ENCODE measurements at regions not wholly inside any gene's neighbourhood (a gene's known extent, or its start where the extent isn't known, plus 50 kb on each side); places are given as distances from the start of the nearest gene placed in this dataset.
"Not testable (repeated sequence)": the region's sequence is repeated elsewhere in the genome, so short reads cannot be mapped to it uniquely, and the experiment has no call there.

DNA sequence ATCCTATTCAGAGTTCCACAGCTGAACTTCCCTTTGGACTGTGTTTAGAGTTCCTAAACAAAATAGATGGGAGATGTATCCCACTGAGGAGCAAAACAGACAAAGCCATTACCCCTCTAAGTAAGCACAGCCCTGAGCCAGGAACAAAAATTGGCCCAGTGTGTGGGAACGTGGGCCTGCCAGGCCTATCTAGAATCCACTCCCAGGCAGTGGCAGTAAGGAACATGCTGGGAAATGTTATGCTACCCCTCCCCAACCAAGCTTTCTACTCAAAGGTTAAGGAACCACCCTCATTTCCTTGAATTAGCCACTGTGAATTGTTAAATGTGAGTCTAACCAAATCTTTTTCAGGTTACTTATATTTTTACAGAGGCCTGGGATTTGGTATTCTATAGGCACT is 405.1 kb upstream of the PTGER4 start:
- no peak for DNase-seq

DNA sequence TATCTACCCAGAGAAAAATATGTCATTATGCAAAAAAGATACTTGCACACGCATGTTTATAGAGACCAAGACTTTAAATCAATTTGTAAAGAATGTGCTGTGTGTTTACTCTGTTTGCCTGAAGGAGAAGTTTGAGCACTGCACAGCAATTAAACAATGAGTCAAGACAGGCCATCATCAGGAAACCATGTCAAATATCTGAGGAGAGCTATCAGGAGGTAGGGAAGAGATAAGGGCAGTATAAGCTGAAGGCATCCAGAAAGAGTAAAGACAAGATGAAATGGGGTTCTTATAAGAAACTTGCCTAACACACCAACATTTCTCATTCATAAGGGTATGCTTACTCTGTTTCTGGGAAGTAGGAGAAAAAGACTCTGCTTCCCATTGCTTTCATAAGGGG is 405.8 kb upstream of the PTGER4 start:
- DNase-seq = no peak

GRCh38 chr5:40271476-40271875 is 408.2 kb upstream of the PTGER4 start:
- DNase-seq = no peak

DNA sequence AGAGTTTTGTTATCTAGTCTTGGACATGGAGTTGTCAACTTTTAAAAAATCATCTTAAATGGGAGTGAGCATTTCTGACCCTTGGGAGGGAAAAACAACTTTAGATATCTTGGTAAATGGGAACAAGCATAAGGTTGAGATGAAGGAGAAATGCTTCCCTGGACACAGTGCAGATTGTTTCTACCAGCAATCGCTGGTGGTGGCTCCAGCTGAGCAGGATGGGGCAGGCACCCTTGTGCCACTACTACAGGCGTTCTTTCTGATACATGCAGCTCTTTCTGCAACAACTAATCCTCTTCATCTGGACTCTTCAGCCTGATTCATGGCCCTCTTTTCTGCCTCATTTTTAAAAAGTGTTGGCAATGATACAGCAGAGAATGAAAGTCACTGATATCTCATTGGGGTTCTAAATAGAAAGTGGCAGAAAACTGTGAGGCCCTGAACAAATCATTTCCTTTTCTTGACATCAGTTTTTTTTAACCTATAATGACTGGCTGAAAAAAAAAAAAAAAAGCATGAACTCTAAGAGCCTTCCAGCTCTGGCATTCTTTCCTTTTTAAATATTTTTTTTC is 409.4 kb upstream of the PTGER4 start:
- DNase-seq = no peak

- no peak for DNase-seq
These were observed 411.6 kb upstream of the PTGER4 start for GRCh38 chr5:40268088-40268487.

GRCh38 chr5:40266952-40267351 is 412.8 kb upstream of the PTGER4 start:
- DNase-seq = no peak

GRCh38 chr5:40261984-40262383 is 417.7 kb upstream of the PTGER4 start:
- no peak for DNase-seq

GRCh38 chr5:40260361-40260760 is 419.4 kb upstream of the PTGER4 start:
- no peak for DNase-seq

- DNase-seq = no peak
These were observed 421.5 kb upstream of the PTGER4 start for GRCh38 chr5:40258222-40258621.

DNA sequence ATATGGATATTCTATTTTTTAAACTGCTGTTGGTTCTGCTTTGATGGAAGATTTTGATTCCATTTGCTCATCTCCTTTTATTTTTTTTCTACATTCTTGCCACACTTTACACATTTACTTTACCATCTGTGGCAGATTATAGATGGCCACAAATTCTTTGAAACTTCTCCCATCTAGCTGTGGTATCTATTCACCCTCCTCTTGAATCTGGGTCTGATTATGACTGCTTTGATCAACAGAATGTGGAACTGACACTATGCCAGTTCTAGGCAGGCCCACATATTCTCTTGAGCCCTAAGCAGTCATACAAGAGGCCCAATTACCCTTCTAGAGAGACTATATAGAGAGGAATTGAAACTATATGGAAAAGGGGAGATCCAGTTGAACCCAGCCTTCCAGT is 439.0 kb upstream of the PTGER4 start:
- no peak for DNase-seq

- no peak for DNase-seq
These were observed 439.6 kb upstream of the PTGER4 start for GRCh38 chr5:40240111-40240510.

DNA sequence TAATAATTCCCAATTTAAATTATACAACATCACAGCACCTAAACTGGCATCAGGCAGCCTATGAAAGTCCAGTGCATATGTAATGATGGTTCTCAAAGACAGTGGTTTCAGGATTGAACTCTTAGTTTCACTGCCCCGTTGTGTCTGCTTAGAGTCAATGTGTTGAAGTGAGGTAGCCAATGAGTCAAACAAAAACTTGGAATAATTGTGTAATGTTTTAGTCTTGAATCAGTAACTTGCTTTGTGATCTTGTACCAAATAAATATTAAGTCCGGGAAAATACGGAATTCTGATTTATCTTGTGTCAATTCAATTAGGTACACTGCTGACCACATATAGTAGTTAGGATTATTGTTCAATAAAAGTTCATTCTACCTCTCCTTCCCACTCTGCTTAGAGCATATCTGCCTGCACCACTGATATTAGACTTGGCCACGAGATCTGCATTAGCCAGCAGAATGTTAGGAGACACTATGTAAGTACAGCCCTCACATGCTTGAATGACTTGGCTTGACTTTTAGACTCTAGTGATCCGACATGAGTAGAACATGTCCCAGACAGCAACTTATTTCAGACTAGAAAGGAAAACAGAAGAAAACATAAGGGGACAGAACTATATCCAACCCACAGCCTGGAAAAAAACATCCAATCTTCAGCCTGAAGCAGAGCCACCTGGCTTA is 441.5 kb upstream of the PTGER4 start:
- no peak for DNase-seq

DNA sequence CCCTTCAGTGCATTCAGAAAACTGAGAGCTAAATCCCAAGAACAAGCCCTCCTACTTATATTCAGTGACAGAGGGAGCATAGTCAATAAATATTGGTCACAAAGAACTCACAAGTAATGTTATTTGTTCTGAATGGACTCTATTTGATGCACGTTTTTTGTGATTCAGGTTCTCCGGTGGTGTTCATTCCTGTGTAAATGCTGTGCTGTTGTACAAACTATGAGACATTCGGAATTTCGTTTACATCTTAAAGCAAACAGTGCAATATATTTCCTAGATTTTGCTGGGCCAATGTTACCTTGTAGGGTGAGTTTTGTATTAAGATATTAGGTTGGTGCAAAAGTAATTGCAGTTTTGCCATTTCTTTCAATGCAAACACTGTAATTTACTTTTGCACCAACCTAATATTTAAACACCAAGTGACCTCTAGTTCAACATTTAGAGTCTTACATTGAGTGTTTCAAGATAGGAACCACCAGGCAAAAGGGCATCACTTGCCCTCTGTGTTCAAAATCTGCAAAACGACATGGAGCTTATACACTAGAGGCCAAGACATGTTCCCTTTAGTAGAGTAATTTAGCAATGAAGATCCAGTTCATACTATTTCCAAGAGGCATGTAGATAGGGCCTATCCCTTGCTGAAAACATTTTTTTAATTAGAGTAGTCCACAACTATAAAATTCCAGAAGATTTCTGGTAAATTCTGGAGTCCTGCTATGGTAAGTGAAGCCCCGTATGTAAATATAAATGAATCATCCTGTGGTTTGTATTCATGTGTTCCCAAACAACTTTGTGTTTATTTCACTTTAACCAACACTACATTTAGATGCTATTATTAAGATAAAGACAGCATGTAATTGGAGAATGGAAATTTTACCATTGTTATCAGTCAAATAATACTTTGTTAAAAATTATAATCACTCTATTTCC is 444.0 kb upstream of the PTGER4 start:
- no peak for DNase-seq

- no peak for DNase-seq
These were observed 446.4 kb upstream of the PTGER4 start for GRCh38 chr5:40233268-40233667.

GRCh38 chr5:40227931-40228330 is 451.8 kb upstream of the PTGER4 start:
- DNase-seq = no peak

GRCh38 chr5:40227366-40227765 is 452.3 kb upstream of the PTGER4 start:
- no peak for DNase-seq

DNA sequence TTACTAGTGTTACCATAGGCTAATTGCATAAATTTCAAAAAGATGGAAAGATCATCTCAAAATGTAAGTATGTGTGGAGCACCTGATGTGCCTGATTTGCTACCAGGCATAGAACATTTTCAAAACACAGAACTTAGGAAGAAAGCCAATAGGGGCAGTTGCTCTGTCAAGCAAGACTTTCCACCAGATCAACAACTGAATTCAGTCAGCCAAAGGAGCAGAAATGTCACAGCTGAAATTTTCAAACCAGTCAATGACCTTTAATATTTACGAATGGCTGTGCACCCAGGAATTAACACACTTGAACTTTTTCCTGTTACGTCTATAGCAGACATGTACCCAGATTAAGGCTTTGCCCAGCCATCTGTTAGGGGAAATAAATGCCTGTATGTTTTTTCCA is 452.8 kb upstream of the PTGER4 start:
- DNase-seq = no peak

- not testable (repeated sequence) for DNase-seq
These were observed 454.6 kb upstream of the PTGER4 start for GRCh38 chr5:40225147-40225546.

GRCh38 chr5:40224421-40224820 is 455.3 kb upstream of the PTGER4 start:
- DNase-seq = no peak

DNA sequence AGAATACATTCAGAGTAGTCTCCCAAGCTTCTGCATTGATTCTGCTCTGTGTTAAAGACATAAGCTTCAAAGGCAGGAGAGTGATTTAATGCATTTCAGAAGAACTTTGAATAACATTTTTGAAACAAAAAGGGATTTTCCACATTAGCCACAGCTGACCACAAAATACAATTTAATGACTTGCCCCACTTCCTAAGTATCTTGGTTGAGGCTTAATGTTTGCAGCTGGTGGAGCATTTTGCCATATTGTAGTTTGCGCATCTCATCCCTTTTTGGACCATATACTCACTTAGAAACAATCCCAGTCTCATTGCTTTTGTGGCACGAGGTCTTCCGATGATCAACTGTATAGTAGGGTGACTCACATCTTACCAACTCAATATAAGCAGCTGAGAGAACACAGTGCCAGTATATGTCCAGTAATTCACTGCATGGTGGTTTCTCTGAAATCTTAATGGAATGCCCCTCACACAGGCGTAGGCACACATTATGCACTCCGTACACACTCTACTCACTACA is 455.8 kb upstream of the PTGER4 start:
- no peak for DNase-seq

GRCh38 chr5:40221796-40222195 is 457.9 kb upstream of the PTGER4 start:
- DNase-seq = no peak

DNA sequence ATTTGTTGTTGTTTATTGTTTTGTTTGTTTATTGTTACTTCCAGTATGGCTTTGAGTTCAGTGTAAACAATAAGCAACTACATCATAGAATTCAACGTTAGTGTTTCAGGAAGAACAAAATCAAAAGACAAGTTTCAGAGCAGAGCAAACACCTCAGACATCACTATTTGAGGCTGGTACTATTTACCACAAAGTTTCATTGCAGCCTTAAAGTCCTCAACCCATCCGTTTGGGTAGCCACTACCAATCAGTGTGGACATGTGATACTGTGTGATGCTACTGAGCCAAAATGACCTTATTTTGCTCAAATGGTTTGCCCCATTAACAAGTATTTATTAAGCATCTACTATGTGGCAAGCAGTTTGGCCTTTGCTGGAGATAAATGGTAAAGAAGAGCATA is 458.5 kb upstream of the PTGER4 start:
- no peak for DNase-seq

DNA sequence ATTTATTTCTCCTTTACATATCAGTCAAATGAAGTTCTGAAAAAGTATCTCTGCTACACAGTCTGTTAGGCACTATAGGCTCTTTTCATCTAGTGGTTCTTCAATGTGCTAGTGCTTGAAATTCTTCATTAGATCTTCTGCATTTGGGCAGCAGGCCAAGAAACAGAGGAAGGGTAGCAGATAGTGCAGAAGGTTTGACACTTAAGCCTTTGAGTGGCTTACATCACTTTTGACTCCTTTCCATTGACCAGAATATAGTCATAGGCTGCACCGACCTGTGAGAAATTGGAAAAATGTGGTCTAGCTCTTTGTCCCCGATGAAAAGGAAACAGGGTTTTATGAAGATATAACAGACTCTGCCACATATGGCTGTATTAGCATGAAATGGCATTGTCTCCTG is 459.5 kb upstream of the PTGER4 start:
- no peak for DNase-seq

GRCh38 chr5:40217553-40217952 is 462.2 kb upstream of the PTGER4 start:
- no peak for DNase-seq
